ENCODE measurements at regions not wholly inside any gene's neighbourhood (a gene's known extent, or its start where the extent isn't known, plus 50 kb on each side); places are given as distances from the start of the nearest gene placed in this dataset.

DNA sequence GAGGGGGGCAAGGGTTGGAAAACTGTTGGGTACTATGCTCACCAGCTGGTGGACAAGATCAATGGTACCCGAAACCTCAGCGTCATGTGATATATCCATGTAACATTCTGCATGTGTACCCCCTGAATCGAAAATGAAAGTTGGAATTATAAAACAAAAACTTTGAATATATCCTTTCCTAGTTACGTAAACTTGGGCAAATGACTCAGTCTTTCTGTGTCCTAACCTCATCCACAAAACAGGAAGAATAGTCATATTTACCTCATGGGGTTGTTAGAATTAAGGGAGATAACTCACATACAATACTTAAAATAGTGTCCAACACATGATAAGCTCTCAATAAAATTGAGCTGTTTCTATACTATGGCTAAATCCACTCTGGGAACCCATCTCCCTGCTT, 620.1 kb upstream of the KIRREL3 start:
- H3K36me3 Mint-ChIP-seq: no peaks in the 10 kb centered on the region
- peaks cover 0 to 4% (median 0%) of the 10 kb centered on the region in 11 donors for H3K9me3 Mint-ChIP-seq
- Histone ChIP-seq H3K9me3 (ENCODE audit: control insufficient read depth in 2 of 3, low read length in 3 of 3) (no peaks in the 10 kb centered on the region), H3K4me1 (ENCODE audit: control insufficient read depth in 2 of 2, insufficient read depth in 2 of 2, low read length in 2 of 2) (no peaks in the 10 kb centered on the region), H3K4me3 (ENCODE audit: low read length) (no peak overlapping the region), H3K27ac (ENCODE audit: low read depth, low read length) (no peak overlapping the region), H3K36me3 (ENCODE audit: control insufficient read depth in 2 of 3, insufficient read depth in 3 of 3, low read length in 3 of 3) (no peaks in the 10 kb centered on the region), H3K27me3 (ENCODE audit: control insufficient read depth in 2 of 2, insufficient read depth in 2 of 2, low read length in 2 of 2) (no peaks in the 10 kb centered on the region)
- no peak overlapping the region for H3K27ac Mint-ChIP-seq
- intact Hi-C loops (cut with micrococcal nuclease): no loop called here
- no peak for ATAC-seq
- H3K27me3 Mint-ChIP-seq: peaks cover 0 to 10% (median 0%) of the 10 kb centered on the region in 5 donors
- no peaks in the 10 kb centered on the region for H3K4me1 Mint-ChIP-seq
- ChIA-PET POLR2A (no interaction called here), CTCF (no interaction called here)
- no peak for DNase-seq
- H3K4me3 Mint-ChIP-seq: no peak overlapping the region

DNA sequence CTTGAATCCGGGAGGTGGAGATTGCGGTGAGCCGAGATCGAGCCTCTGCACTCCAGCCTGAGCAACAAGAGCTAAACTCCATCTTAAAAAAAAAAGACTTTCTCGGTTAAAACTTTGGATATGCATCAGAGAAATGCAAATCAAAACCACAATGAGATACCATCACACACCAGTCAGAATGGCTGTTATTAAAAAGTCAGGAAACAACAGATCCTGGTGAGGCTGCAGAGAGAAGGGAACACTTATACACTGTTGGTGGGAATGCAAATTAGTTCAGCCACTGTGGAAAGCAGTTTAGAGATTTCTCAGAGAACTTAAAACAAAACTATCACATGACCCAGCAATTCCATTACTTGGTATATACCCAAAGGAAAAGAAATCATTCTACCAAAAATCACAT, 619.4 kb upstream of the KIRREL3 start:
- Mint-ChIP-seq H3K27me3 (peaks cover 0 to 8% (median 3%) of the 10 kb centered on the region in 5 donors), H3K4me1 (no peaks in the 10 kb centered on the region), H3K36me3 (no peaks in the 10 kb centered on the region), H3K9me3 (peaks cover 0 to 4% (median 0%) of the 10 kb centered on the region in 11 donors), H3K4me3 (no peak overlapping the region), H3K27ac (no peak overlapping the region)
- intact Hi-C loops (cut with micrococcal nuclease): no loop called here
- ChIA-PET POLR2A (no interaction called here), CTCF (no interaction called here)
- no peak overlapping the region for H3K27ac ChIP-seq (ENCODE audit: low read depth, low read length)
- no peaks in the 10 kb centered on the region for H3K27me3 ChIP-seq (ENCODE audit: control insufficient read depth in 2 of 2, insufficient read depth in 2 of 2, low read length in 2 of 2)
- no peaks in the 10 kb centered on the region for H3K36me3 ChIP-seq (ENCODE audit: control insufficient read depth in 2 of 3, insufficient read depth in 3 of 3, low read length in 3 of 3)
- DNase-seq (no peak), ATAC-seq (no peak)
- no peak overlapping the region for H3K4me3 ChIP-seq (ENCODE audit: low read length)
- H3K9me3 ChIP-seq (ENCODE audit: control insufficient read depth in 2 of 3, low read length in 3 of 3): no peaks in the 10 kb centered on the region
- no peaks in the 10 kb centered on the region for H3K4me1 ChIP-seq (ENCODE audit: control insufficient read depth in 2 of 2, insufficient read depth in 2 of 2, low read length in 2 of 2)

DNA sequence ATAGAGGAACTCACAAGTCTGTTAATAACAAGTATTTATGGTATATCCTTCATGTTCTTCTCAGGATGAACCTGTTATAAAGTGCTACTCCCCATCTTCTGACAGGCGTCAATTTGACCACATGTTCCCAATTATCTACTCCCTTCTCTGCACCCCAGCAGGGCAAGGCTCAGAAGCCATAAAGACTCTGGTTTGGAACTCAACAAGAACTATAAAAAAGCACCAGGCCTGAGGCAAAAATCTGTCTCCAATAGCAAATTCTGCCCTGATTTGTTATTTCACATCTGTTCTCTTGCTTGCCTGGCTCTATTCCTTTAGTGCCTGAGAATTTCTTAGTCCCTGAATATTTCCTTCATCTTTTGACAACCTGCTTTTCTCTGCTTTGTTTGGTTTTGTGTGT, 618.2 kb upstream of the KIRREL3 start:
- Histone ChIP-seq H3K27me3 (ENCODE audit: control insufficient read depth in 2 of 2, insufficient read depth in 2 of 2, low read length in 2 of 2) (no peaks in the 10 kb centered on the region), H3K36me3 (ENCODE audit: control insufficient read depth in 2 of 3, insufficient read depth in 3 of 3, low read length in 3 of 3) (no peaks in the 10 kb centered on the region), H3K4me3 (ENCODE audit: low read length) (no peak overlapping the region), H3K9me3 (ENCODE audit: control insufficient read depth in 2 of 3, low read length in 3 of 3) (no peaks in the 10 kb centered on the region), H3K4me1 (ENCODE audit: control insufficient read depth in 2 of 2, insufficient read depth in 2 of 2, low read length in 2 of 2) (no peaks in the 10 kb centered on the region), H3K27ac (ENCODE audit: low read depth, low read length) (no peak overlapping the region)
- intact Hi-C loops (cut with micrococcal nuclease): no loop called here
- CTCF ChIA-PET: no interaction called here
- H3K27ac Mint-ChIP-seq: no peak overlapping the region
- H3K27me3 Mint-ChIP-seq: peaks cover 0 to 6% (median 2%) of the 10 kb centered on the region in 5 donors
- H3K4me1 Mint-ChIP-seq: no peaks in the 10 kb centered on the region
- no peak overlapping the region for H3K4me3 Mint-ChIP-seq
- DNase-seq: no peak
- ATAC-seq: no peak
- H3K9me3 Mint-ChIP-seq: peaks cover 0 to 4% (median 0%) of the 10 kb centered on the region in 11 donors
- H3K36me3 Mint-ChIP-seq: no peaks in the 10 kb centered on the region
- POLR2A ChIA-PET: no interaction called here

DNA sequence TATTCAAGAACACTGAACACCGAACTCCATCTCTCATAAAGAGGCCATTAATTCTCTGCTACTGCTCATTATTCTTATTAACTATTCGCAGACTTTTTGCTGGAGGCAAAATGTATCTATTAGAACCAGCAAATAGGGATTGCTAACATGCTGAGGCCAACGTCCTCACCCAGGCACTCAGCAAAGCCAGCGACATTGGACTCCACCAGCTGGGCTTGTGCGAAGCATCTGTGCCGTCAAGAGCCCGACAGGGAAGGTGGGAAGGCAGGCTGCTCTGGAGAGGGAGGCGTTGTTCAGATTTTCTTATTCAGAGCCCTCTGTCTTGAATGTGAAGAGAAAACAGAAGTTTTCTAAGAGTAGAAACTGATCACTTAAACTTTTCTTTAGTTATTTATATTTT, 615.6 kb upstream of the KIRREL3 start:
- Mint-ChIP-seq H3K36me3 (no peaks in the 10 kb centered on the region), H3K9me3 (peaks cover 0 to 4% (median 0%) of the 10 kb centered on the region in 11 donors), H3K4me3 (no peak overlapping the region), H3K4me1 (no peaks in the 10 kb centered on the region), H3K27ac (no peak overlapping the region), H3K27me3 (peaks cover 0 to 6% (median 6%) of the 10 kb centered on the region in 5 donors)
- ChIA-PET CTCF (no interaction called here), POLR2A (no interaction called here)
- H3K9me3 ChIP-seq (ENCODE audit: control insufficient read depth in 2 of 3, low read length in 3 of 3): no peaks in the 10 kb centered on the region
- no peaks in the 10 kb centered on the region for H3K27me3 ChIP-seq (ENCODE audit: control insufficient read depth in 2 of 2, insufficient read depth in 2 of 2, low read length in 2 of 2)
- ATAC-seq: no peak
- intact Hi-C loops (cut with micrococcal nuclease): no loop called here
- H3K4me3 ChIP-seq (ENCODE audit: low read length): no peak overlapping the region
- no peak overlapping the region for H3K27ac ChIP-seq (ENCODE audit: low read depth, low read length)
- H3K4me1 ChIP-seq (ENCODE audit: control insufficient read depth in 2 of 2, insufficient read depth in 2 of 2, low read length in 2 of 2): no peaks in the 10 kb centered on the region
- no peak for DNase-seq
- H3K36me3 ChIP-seq (ENCODE audit: control insufficient read depth in 2 of 3, insufficient read depth in 3 of 3, low read length in 3 of 3): no peaks in the 10 kb centered on the region

DNA sequence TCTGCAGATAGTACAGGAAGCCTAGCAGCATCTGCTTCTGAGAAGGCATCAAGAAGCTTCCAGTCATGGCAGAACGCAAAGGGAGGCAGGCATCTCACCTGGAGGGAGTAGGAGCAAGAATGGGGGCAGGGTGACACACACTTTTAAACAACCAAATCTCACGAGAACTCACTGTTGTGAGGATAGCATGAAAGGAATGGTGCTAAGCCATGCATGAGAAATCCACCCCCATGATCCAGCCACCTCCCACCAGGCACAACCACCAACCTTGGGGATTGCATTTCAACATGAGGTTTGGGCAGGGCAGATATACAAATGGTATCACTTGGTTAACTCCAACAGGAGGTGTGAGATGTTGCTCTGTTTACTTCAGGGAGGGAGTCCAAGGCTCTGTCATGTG, 612.0 kb upstream of the KIRREL3 start:
- no peaks in the 10 kb centered on the region for H3K27me3 ChIP-seq (ENCODE audit: control insufficient read depth in 2 of 2, insufficient read depth in 2 of 2, low read length in 2 of 2)
- H3K9me3 ChIP-seq (ENCODE audit: control insufficient read depth in 2 of 3, low read length in 3 of 3): no peaks in the 10 kb centered on the region
- DNase-seq (no peak), ATAC-seq (no peak)
- Mint-ChIP-seq H3K4me3 (no peak overlapping the region), H3K4me1 (no peaks in the 10 kb centered on the region), H3K36me3 (no peaks in the 10 kb centered on the region), H3K27me3 (peaks cover 0 to 10% (median 6%) of the 10 kb centered on the region in 5 donors), H3K27ac (no peak overlapping the region), H3K9me3 (peaks cover 0 to 4% (median 0%) of the 10 kb centered on the region in 11 donors)
- intact Hi-C loops (cut with micrococcal nuclease): no loop called here
- no peaks in the 10 kb centered on the region for H3K36me3 ChIP-seq (ENCODE audit: control insufficient read depth in 2 of 3, insufficient read depth in 3 of 3, low read length in 3 of 3)
- no peaks in the 10 kb centered on the region for H3K4me1 ChIP-seq (ENCODE audit: control insufficient read depth in 2 of 2, insufficient read depth in 2 of 2, low read length in 2 of 2)
- H3K27ac ChIP-seq (ENCODE audit: low read depth, low read length): no peak overlapping the region
- POLR2A ChIA-PET: no interaction called here
- CTCF ChIA-PET: no interaction called here
- H3K4me3 ChIP-seq (ENCODE audit: low read length): no peak overlapping the region

DNA sequence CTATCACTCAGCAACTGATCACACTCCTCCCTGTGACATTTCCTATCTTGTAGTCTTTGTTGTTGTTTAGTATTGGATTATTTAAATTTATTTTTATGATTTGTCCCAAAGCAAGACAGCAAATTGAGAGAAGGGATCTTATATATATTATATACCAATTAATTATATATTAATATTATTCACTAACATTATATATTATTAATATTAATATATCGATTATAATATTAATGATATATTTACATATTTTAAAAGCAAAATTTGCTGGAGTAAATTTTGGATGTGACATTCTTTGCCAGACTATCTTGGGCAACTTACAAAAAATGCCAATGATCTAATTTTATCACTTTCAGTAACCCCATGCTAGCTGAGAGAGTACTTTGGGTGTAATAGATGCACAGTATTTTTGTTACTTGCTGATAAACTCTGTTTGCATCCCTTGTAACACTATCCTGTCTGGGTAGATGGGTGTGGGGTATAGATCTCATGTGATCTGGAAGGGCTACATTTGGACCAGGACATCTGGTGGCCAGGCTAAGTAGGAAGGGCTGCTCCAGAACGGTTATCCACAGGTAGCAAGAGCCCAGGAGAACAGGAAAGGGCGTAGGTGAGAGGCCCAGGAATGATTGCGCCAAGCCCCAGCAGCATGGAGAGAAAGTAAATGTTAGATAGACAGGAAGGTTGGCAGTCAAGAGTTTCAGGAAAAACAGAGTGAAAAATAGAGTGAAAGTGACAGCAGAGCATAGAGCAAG, 608.6 kb upstream of the KIRREL3 start:
- Histone ChIP-seq H3K9me3 (ENCODE audit: control insufficient read depth in 2 of 3, low read length in 3 of 3) (no peaks in the 10 kb centered on the region), H3K27me3 (ENCODE audit: control insufficient read depth in 2 of 2, insufficient read depth in 2 of 2, low read length in 2 of 2) (no peaks in the 10 kb centered on the region), H3K27ac (ENCODE audit: low read depth, low read length) (no peak overlapping the region), H3K4me3 (ENCODE audit: low read length) (no peak overlapping the region), H3K4me1 (ENCODE audit: control insufficient read depth in 2 of 2, insufficient read depth in 2 of 2, low read length in 2 of 2) (no peaks in the 10 kb centered on the region), H3K36me3 (ENCODE audit: control insufficient read depth in 2 of 3, insufficient read depth in 3 of 3, low read length in 3 of 3) (no peaks in the 10 kb centered on the region)
- POLR2A ChIA-PET: no interaction called here
- ATAC-seq (no peak), DNase-seq (no peak)
- Mint-ChIP-seq H3K27me3 (peaks cover 0 to 15% (median 0%) of the 10 kb centered on the region in 5 donors), H3K27ac (no peak overlapping the region), H3K4me1 (no peaks in the 10 kb centered on the region), H3K4me3 (no peak overlapping the region), H3K36me3 (peaks cover 0 to 3% (median 0%) of the 10 kb centered on the region in 5 donors), H3K9me3 (peaks cover 0 to 7% (median 0%) of the 10 kb centered on the region in 11 donors)
- intact Hi-C loops (cut with micrococcal nuclease): no loop called here
- CTCF ChIA-PET: no interaction called here

DNA sequence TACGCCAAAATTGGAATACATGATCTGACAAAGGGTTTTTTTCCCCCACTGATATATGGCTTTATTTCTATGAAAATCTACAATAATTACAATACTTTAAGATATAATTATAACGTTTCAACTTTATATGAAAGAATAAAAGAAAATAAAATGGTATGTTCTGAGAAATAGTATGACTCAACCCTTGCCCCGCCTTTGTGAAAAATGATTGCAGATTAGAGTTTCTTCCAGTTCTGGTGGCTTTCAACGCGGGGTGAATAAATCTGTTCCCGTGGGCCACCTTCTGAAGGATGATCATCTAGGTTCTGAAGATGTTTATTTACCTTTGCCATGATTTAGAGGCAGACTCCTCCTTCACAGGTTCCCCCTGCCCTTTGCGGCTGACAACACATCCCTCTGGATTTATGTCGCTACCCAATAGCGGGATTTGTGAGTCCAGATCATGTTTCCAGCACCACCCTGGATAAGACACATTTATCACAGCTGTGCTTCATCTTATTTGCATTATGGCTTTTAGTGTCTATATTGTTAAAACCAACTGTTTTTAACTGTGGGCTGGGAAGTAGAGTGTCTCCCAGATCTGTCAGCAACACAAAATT, 607.0 kb upstream of the KIRREL3 start:
- Mint-ChIP-seq H3K27ac (no peak overlapping the region), H3K27me3 (peaks cover 0 to 14% (median 0%) of the 10 kb centered on the region in 5 donors), H3K36me3 (peaks cover 0 to 3% (median 0%) of the 10 kb centered on the region in 5 donors), H3K4me3 (no peak overlapping the region), H3K9me3 (peaks cover 0 to 4% (median 0%) of the 10 kb centered on the region in 11 donors), H3K4me1 (no peaks in the 10 kb centered on the region)
- Histone ChIP-seq H3K27me3 (ENCODE audit: control insufficient read depth in 2 of 2, insufficient read depth in 2 of 2, low read length in 2 of 2) (no peaks in the 10 kb centered on the region), H3K4me1 (ENCODE audit: control insufficient read depth in 2 of 2, insufficient read depth in 2 of 2, low read length in 2 of 2) (no peaks in the 10 kb centered on the region), H3K9me3 (ENCODE audit: control insufficient read depth in 2 of 3, low read length in 3 of 3) (no peaks in the 10 kb centered on the region), H3K4me3 (ENCODE audit: low read length) (no peak overlapping the region), H3K36me3 (ENCODE audit: control insufficient read depth in 2 of 3, insufficient read depth in 3 of 3, low read length in 3 of 3) (no peaks in the 10 kb centered on the region), H3K27ac (ENCODE audit: low read depth, low read length) (no peak overlapping the region)
- POLR2A ChIA-PET: no interaction called here
- DNase-seq: no peak
- CTCF ChIA-PET: no interaction called here
- intact Hi-C loops (cut with micrococcal nuclease): no loop called here
- ATAC-seq: no peak

Measured in naive thymus-derived CD4-positive, alpha-beta T cell (primary cell).